ENCODE measurements at regions not wholly inside any gene's neighbourhood (a gene's known extent, or its start where the extent isn't known, plus 50 kb on each side); places are given as distances from the start of the nearest gene placed in this dataset.

DNA sequence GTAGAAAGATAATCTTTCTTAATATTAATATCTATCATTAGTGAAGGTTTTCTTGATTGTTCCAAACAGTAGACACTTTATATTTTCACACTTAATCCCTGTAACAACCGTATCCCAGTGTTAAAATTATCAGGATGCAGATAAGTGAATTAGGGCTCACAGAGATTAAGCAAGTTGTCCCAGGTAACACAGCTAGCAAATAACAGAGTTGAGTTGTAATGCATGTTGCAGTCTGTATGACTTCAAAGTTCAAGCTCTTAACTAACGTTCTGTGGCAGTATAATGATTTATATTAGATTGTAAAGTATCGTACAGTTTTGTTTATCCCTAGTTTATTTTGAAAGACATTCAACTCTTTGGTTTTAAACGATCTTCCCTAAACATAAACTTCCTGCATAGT is 517.5 kb downstream of the TFAP2B start:
- DNase-seq: no peak

DNA sequence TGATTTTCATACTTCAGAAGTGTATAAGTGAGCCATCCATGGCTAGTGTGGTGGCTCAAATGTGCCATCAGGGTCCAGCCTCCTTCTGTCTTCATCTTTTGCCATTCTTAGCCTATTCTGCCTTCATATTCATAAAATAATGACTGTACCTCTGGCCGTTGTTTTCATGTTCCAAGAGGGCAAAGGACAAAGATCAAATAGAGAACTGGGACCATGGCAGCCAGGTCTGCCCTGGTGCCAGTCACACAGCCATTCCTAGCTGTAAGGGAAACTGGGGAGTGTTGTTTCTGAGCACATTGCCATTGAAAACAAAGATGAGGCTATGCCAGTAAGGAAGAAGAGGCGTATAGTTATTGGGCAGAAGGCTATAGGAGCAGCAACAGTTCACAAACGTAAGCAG is 518.6 kb downstream of the TFAP2B start:
- no peak for DNase-seq

DNA sequence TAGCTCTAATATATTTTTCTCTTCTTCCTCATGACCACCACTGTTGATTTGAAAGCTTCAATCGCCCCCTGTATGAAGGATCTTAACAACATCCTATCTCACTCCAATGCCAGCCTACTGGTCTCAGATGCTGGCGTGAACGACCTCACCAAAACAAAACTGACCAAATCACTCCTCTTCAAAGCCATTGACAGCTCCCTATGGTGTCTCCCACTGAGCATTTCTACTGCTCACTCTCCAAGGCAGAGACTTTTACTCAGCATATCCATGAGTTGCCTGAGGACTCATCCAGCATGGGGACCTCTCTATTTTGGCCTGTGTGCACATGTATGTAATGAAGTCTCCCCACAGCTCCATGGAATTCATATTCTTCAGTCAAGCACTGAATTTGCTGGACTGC is 520.4 kb downstream of the TFAP2B start:
- DNase-seq: no peak

DNA sequence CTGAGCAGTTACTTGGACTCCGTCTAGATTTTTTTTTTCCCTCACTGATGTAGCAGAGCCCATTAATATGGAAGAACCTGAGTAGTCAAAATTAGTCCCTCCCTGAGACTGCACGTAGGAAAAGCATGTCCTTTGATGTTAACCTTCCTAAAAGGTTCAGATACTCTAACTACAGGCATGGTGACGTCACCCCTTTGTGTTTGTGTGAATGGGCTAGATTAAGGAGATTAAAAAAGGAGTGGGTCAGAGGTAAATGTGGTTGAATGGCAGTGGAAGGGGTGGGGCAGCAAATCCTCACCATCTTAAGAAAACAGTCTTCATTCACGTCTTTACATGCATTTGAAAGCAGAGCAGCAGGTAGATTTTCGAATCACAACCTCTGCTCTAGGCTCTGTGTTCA is 521.1 kb downstream of the TFAP2B start:
- no peak for DNase-seq

DNA sequence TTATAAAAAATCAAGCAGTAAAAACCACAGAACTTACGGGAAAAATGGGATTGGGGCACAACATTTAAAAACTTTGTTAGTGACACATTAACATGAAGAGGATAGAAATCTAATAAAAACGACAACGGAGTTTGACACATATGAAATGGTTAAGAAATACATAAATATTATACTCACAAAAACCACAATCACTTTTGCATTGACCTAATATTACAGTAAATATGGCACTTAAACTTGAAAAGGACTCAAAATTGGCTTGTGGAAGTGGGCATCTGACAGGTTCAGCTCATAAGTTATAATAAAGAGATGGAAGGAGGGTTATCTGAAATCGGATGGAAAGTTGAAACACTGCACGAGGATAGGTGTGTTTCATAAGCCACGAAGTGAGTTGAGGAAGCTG is 523.7 kb downstream of the TFAP2B start:
- DNase-seq: no peak

DNA sequence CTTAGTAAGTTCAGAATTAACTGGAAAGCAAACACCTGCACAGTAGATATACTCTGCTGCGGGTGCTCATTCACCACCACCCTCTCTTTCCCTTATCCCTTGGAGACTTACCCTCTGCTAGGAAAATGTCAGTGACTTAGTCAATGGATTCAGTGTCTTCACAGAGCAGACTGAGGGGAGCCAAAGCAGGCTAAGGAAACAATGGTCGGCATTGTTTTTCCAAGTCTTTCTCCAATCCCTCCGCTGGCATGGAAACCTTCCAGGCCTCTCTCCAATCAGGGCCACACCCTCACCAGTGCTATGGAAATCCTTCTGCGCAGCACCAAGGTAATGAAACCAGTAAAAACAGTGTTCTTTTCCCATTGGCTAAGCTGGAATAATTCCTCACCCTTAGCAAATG is 531.2 kb downstream of the TFAP2B start:
- DNase-seq: no peak

DNA sequence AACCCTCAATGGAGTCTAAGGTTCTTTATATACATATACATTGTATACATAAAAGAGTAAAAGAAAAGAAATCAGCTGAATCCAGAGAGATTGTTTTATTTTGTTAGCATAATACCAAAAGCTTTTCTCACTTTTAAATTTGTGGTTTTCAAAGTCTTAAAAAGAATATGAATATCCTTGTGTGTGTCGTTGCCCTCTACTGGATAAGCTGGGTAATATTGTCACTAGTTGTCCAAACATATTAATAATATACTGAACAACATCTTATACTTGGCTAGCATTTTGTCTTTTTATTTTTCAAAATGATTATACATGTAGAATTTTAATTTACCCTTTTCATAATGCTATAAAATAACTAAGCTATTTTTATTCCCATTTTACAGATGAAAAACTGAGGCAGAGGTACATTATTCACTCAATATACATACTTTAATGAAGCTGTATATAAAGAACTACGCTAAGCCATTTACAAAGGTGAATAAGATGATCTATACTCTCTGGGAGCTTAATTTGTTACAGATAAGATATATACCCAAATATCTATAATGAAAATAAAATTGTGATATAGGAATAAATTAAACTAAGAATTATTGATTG is 531.7 kb downstream of the TFAP2B start:
- DNase-seq: no peak

DNA sequence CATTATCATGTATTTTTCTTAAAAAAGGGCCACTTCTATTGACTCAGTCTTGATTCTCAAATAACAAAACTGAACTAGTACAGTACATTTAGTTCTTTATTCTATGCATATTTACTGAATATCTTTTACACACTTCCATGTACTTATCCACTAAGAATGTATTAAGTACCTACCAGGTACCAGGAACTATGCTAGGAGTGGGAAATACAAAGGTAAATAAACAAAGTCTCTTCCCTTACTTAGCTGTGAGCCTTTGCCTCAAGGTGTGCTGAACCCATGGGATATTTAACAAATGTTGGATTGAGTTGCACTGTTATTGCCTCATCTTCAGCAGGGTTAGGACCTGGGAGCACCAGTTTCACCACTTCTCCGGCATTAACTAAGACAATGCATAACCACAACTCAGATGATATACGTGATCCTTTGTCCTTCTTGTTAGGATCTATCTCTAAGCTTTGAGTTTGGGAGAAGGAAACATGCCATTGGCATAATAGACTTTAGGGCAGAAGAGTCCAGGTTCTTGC is 533.9 kb downstream of the TFAP2B start:
- no peak for DNase-seq

DNA sequence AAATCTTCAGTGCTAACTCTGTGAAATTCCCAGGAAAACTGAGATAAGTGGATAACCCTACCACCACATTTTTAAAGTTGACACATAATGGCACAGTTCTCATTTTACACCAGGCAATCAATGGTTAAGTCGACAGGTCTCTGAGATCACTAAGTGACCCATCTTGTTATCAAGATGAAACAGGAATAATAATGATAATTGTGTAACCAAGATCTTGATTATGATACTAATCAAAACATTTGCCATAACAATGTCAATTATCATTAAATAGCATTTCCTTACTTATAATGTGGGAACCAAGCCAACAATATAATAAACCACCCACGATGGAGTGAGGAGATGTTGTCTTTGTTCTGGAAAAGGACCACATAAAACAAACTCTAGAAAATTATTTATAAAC is 541.6 kb downstream of the TFAP2B start:
- DNase-seq: no peak

DNA sequence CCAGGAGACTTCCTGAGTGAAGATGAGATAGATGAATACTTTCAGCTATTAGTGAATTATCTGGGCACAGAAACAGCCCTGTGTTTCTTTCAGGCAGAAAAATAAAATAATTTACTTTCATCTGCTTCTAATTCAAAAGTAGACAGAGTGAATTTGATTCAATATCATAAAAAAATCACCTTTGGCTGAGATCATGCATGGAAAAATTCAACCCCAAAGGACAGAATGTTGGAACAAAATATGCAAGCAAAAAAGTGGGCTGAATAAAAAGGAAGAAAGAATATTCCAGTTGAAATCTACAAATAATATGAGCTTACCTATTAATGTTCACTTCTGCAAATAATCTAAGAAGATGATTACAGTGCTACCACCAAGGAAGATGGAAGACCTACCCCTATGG is 546.9 kb downstream of the TFAP2B start:
- no peak for DNase-seq

DNA sequence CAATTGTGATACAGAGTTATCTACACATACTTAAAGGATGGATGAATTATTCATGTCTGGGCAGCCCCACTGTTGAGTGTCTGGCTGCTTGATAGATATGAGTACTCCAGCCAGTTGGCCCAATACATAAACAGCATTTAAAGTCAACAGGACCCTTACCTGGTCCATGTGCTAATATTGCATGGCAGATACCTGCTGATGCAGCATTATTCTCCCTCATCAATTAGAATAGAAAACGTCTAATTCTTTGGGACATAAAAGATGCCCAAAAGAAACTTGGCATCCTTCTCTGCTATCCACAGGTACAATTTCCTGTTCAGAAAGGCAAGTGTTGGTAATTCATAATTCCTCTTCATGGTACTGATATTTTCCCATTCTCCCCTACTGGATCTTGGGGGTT is 550.8 kb downstream of the TFAP2B start:
- no peak for DNase-seq

DNA sequence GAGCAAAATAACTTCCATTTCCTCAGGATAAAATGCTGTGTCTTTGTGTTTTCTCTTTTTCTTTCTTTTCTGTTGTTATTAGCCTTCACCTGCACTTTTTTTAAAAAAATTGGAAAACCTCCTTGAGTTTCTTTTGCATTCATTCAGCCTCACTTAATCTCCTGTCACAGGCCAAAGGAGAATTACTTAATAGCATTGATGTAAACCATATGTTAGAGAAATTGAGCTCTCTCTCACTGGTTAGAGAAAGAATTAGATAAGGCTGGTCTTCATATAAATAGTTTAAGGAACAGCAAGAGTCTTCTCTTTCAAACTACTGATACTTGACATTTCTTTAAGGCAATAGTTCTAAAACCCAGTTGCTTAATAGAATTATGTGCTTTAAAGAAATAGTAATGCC is 564.2 kb downstream of the TFAP2B start:
- no peak for DNase-seq

DNA sequence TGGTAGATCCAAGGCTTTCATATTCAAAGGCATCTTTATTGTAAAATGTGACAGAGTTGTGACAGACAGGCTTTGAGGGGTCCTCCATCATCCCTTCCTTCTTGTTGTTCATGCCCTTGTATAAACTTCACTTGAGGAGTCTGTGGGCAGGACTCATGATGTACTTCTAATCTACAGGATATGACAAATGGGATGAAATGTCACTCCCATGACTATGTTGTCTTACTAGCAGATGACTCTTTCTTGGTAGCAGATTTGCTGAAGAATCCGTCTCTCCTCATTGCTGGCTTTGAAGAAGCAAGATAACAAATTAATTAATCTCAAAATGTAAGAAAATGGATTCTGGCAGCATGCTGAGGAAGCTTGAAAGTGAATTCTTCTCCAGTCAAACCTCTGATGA is 566.1 kb downstream of the TFAP2B start:
- DNase-seq: no peak

DNA sequence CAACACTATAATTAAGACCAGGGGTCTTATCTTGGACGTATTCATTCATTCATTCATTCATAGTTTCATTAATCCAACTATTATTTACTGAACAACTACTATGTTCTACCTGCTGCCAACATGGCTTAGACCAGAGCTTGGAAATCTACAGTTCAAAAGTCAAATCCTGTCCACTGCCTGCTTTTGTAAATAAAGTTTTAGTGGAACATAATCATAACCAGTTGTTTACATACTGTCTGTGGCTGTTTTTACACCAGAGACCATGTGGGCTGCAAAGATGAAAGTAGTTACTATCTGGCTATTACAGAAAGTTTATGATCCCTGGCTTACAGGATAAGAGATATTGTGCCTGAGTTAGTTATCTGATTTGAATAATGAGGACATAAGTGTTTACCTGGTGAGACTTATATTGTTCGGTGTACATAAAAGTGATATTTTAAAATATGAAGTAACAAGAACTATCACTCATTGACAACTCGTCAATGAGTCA is 567.7 kb downstream of the TFAP2B start:
- DNase-seq: no peak

DNA sequence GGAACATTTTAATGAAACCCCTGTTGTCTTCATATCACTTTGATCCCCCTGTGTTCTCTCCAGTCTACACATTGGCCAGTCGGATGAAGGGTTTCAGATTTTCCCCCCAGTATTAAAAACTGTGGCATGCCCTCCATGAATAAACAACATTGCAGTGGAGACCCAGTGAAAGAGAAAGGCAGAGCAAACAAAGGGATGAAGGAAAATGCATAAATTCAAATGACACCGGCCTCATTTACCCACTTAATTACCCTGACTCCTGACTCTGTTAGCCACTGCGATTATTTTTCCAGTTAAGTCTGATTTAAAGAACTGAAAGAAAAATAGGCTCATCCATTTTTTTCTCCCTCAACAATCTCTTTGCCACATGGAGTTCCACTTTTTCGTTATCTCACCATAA is 569.2 kb downstream of the TFAP2B start:
- DNase-seq: no peak

DNA sequence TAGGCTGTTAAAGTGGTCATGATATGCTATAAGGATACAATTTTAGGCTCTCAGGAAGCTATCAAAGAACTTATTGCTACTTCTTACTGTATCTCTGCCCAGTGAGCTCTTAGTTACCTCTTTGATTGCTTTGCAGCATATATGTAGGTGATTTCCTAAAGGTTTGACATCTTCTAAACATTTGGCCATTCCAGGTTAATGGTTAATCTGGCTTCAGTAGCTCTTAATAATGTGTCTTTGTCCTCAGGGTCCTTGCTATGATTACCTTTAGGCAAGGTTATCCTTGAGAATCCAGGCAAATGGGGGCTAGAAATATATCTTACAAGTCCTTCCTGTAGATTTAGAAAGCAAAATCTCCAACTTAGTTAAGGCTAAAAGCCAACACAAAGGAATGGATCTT is 575.4 kb downstream of the TFAP2B start:
- no peak for DNase-seq

DNA sequence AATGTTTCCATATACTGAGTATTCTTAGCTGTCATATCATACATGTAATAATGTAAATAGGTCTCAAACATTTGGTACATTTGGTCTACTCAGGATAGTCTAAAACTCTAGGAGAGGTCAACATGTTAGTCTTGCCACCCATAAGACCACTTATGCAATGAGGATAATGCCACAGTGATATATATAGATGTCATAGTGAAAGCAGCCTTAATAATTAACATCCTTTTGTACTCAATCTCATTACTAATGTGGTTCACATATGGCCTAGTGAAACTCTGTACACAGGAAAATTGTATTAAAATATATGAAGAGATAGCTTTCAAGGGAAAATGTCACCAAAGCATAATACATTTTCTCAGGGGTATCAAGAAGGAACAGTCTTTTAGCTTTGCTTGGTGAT is 577.9 kb downstream of the TFAP2B start:
- DNase-seq: no peak

DNA sequence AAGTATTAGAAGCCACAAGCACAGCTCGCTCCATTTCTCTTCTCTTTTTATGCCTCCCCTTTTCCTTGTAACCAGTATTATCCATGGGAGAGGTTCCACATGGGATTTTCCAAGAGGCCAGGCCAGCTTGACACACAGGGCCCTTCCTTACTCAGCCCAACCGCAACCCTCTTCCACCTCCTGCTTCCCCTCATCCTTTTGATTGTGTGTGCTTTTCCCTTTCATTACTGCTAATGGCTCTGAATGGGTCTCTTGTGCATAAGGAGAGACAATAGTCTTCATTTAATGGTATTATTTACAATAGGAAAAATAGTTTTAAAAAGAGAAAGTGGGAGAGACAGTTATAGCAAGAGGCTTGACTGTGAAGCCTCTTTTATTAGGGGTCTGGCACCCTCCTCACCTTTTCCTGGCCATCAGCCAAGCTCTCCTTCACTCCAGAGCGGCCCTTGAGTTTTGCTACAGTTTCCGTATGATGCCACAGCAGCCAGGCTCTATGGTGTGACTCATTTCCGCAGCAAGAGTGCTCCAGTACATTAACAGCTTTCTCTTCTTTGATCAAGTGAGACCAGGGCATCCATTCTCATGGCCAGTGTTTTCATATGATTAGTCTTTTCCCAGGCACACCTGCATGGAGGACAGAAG is 579.5 kb downstream of the TFAP2B start:
- DNase-seq: no peak

DNA sequence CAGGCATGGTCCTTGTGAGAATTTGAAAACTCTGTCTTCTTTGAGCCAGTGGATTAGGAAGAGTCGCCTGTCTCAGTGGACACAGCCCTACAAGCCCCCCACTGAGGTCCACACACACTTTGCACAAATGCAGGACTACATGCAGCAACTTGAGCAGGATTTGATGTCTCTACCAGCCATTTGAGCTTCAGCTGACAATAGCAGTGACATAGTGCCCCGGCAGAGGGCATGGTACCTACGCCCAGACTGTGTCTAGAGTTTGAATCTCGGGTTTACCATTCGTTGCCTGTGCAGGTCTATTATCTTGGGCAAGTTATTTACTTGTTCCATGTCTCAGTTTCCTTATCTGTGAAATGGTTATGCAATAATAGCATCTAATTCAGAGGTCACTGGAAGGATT is 580.1 kb downstream of the TFAP2B start:
- no peak for DNase-seq

DNA sequence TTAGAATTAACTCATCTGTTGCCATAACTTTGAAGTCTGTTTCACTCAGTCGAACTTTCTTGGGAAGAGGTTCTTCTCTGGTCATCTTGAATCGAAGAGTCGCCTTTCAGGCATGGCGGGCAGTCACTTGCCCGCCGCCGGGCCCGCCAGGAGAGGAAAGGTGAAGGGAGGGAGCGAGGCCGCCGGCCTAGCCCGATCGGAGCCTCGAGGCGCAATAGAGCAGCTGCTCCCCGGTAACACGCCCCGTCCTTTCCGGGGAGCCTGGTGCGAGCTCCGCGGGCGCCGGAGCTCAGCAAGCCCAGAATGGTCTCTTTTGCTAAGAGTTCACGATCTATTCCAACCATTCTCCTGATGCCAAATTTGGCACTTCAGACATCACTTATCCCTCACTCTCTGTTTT is 591.8 kb downstream of the TFAP2B start:
- DNase-seq: no peak

DNA sequence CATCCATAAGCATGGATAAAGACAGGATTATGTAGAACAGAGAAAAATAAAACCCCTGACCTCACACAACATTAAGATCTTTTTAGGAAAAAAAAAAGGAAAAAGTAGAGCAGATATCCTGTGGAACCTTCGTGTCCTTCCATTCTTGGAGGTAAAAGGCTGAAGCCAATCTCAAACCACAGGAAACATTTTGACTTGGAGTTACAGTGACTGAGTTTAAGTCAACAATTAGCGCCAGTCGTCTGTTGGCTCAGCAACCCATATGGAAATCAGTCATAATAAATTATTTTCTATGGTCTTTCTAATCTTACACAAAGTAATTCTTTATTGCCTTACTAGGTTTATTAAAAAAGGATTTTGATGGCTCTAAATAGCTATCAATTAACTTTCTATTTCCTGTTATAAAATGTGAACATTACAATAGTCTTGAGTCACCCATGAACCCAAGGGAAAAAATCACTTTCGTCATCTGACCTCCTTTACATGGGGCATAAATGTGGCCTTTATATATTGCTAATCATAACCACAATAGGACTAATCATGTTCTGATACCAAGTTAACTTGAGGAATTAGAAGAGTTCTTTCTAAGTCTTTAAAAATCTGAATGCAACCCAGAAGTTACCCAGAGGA is 592.9 kb downstream of the TFAP2B start:
- no peak for DNase-seq

DNA sequence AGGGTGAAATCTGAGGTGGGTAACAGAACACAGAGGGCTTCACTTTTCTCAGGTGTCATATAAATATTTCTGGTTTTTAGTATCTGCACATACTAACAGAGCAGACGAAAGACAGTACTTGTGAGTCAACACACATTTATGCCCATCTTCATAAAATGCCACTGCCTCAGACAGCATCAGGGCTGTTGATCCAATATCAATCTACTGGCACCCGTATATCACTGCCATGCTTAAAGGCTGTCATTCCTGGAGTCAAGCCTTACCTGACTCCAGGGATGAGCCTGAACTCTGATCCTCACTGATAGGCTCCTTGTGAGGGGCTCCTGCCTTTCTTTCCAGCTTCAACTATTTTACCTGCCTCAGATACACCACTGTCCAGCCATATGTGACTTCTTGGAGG is 595.7 kb downstream of the TFAP2B start:
- DNase-seq: no peak

DNA sequence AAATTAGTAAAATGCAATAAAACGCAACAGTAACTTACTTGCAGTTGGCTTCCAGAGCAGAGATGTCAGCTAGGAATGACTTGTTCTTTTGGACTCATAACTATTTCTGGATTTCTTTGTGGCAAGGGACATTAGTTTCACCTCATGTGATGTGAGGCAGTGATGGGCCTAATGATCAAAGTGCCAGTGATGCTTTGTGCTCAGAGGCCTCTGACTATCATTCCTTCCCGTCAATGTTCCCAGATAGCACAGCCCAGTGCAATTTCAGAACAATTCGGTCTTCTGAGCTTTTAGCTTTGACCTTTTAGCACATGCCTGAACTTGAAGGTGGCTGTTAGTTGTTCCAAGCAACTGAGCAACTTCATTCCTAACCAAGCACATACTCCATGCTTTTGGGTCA is 596.8 kb downstream of the TFAP2B start:
- no peak for DNase-seq

DNA sequence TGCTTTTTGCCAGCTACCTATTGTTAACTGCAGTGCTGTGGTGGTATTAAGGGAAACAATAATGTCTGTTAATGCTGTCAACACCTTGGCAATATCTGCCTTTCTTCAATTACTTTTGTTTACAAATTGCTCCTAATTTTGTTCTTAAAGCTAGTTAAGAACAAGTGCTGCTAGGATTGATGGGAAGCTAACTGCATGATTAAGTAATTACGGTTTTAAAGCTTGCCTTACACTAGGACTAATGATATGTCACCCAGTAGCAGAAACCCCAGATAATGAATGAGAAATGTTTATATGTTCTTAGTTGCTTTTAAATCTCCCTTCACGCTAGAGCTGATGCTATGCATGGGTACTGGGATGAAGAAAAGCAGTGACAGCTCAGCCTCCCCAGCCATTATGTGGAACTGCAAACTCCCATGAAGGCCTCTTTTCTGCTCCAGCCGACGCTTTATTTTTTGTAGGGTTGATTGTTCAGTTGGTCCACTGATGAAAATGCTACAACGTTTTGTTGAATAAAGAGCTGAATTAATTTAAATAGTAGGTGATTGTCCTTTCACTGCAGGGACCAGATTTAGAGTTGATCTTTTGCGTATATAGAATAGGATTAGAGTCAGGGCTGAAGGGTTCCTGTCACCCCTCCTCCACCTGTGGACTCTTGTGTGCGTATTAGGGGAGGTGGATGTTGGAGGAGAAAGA is 610.5 kb downstream of the TFAP2B start:
- DNase-seq: no peak

All from NCI-H2171 (cell line).